ENCODE measurements at regions not wholly inside any gene's neighbourhood (a gene's known extent, or its start where the extent isn't known, plus 50 kb on each side); places are given as distances from the start of the nearest gene placed in this dataset.

GRCh38 chr17:13884347-13884746 lies 185.0 kb upstream of the COX10 start:
- Histone ChIP-seq H3K27ac (ENCODE audit: low read depth, low read length) (no peak overlapping the region), H3K4me2 (ENCODE audit: low read length) (no peak overlapping the region), H4K20me1 (ENCODE audit: insufficient read depth, low read length) (no peaks in the 10 kb centered on the region), H3K79me2 (ENCODE audit: insufficient read depth, low read length) (no peaks in the 10 kb centered on the region), H3K9me3 (ENCODE audit: insufficient read depth, low read depth, low read length) (no peaks in the 10 kb centered on the region), H3K36me3 (ENCODE audit: insufficient read depth, low read length) (no peaks in the 10 kb centered on the region), H3K27me3 (ENCODE audit: insufficient read depth, low read length) (no peaks in the 10 kb centered on the region), H3K9ac (ENCODE audit: low read length) (no peak overlapping the region), H2AFZ (ENCODE audit: low read depth, low read length) (no peak overlapping the region), H3K4me3 (ENCODE audit: insufficient read depth, low read depth, low read length) (no peak overlapping the region), H3K4me1 (ENCODE audit: insufficient read depth, low read length) (no peaks in the 10 kb centered on the region)
- H3K4me1 Mint-ChIP-seq (ENCODE audit: low read depth, unreplicated experiment), result peaks cover 2% of the 10 kb centered on the region
- FAIRE-seq, result no peak
- H3K27me3 Mint-ChIP-seq (ENCODE audit: low read depth, unreplicated experiment), result no peaks in the 10 kb centered on the region
- H3K4me3 Mint-ChIP-seq (ENCODE audit: unreplicated experiment), result no peak overlapping the region
- no peak for DNase-seq (ENCODE audit: low read depth)
- H3K36me3 Mint-ChIP-seq (ENCODE audit: low read depth, unreplicated experiment), result no peaks in the 10 kb centered on the region
- no peak overlapping the region for H3K27ac Mint-ChIP-seq (ENCODE audit: unreplicated experiment)
- peaks cover 4% of the 10 kb centered on the region for H3K9me3 Mint-ChIP-seq (ENCODE audit: unreplicated experiment)
- TF ChIP-seq, protein P1, sequence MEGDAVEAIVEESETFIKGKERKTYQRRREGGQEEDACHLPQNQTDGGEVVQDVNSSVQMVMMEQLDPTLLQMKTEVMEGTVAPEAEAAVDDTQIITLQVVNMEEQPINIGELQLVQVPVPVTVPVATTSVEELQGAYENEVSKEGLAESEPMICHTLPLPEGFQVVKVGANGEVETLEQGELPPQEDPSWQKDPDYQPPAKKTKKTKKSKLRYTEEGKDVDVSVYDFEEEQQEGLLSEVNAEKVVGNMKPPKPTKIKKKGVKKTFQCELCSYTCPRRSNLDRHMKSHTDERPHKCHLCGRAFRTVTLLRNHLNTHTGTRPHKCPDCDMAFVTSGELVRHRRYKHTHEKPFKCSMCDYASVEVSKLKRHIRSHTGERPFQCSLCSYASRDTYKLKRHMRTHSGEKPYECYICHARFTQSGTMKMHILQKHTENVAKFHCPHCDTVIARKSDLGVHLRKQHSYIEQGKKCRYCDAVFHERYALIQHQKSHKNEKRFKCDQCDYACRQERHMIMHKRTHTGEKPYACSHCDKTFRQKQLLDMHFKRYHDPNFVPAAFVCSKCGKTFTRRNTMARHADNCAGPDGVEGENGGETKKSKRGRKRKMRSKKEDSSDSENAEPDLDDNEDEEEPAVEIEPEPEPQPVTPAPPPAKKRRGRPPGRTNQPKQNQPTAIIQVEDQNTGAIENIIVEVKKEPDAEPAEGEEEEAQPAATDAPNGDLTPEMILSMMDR (IDR thresholded peaks at IDR 0.05; ENCODE audit: insufficient read depth, low read depth, low read length), result no peak
- TF ChIP-seq EZH2 (IDR thresholded peaks at IDR 0.05; ENCODE audit: insufficient read depth, low read length), result no peak

- no peaks in the 10 kb centered on the region for H3K36me3 ChIP-seq (ENCODE audit: insufficient read depth, low read length)
- H3K4me1 Mint-ChIP-seq (ENCODE audit: low read depth, unreplicated experiment), result peaks cover 2% of the 10 kb centered on the region
- H3K27ac ChIP-seq (ENCODE audit: low read depth, low read length), result no peak overlapping the region
- no peak overlapping the region for H3K4me3 ChIP-seq (ENCODE audit: insufficient read depth, low read depth, low read length)
- no peak overlapping the region for H2AFZ ChIP-seq (ENCODE audit: low read depth, low read length)
- peaks cover 4% of the 10 kb centered on the region for H3K9me3 Mint-ChIP-seq (ENCODE audit: unreplicated experiment)
- H3K9ac ChIP-seq (ENCODE audit: low read length), result no peak overlapping the region
- H3K27me3 Mint-ChIP-seq (ENCODE audit: low read depth, unreplicated experiment), result no peaks in the 10 kb centered on the region
- TF ChIP-seq, protein P1 (IDR thresholded peaks at IDR 0.05; ENCODE audit: insufficient read depth, low read depth, low read length), result no peak
- TF ChIP-seq EZH2 (IDR thresholded peaks at IDR 0.05; ENCODE audit: insufficient read depth, low read length), result no peak
- DNase-seq (ENCODE audit: low read depth), result no peak
- H3K4me3 Mint-ChIP-seq (ENCODE audit: unreplicated experiment), result no peak overlapping the region
- no peaks in the 10 kb centered on the region for H4K20me1 ChIP-seq (ENCODE audit: insufficient read depth, low read length)
- H3K79me2 ChIP-seq (ENCODE audit: insufficient read depth, low read length), result no peaks in the 10 kb centered on the region
- H3K4me2 ChIP-seq (ENCODE audit: low read length), result no peak overlapping the region
- H3K9me3 ChIP-seq (ENCODE audit: insufficient read depth, low read depth, low read length), result no peaks in the 10 kb centered on the region
- H3K27me3 ChIP-seq (ENCODE audit: insufficient read depth, low read length), result no peaks in the 10 kb centered on the region
- H3K4me1 ChIP-seq (ENCODE audit: insufficient read depth, low read length), result no peaks in the 10 kb centered on the region
- no peaks in the 10 kb centered on the region for H3K36me3 Mint-ChIP-seq (ENCODE audit: low read depth, unreplicated experiment)
- no peak overlapping the region for H3K27ac Mint-ChIP-seq (ENCODE audit: unreplicated experiment)
- no peak for FAIRE-seq
Measured at GRCh38 chr17:13885550-13885949, 183.8 kb upstream of the COX10 start.

GRCh38 chr17:13885953-13886889 lies 183.1 kb upstream of the COX10 start:
- H3K27ac Mint-ChIP-seq (ENCODE audit: unreplicated experiment), result no peak overlapping the region
- Histone ChIP-seq H3K9me3 (ENCODE audit: insufficient read depth, low read depth, low read length) (no peaks in the 10 kb centered on the region), H3K79me2 (ENCODE audit: insufficient read depth, low read length) (no peaks in the 10 kb centered on the region), H3K4me1 (ENCODE audit: insufficient read depth, low read length) (no peaks in the 10 kb centered on the region), H3K4me3 (ENCODE audit: insufficient read depth, low read depth, low read length) (no peak overlapping the region), H3K36me3 (ENCODE audit: insufficient read depth, low read length) (no peaks in the 10 kb centered on the region), H3K9ac (ENCODE audit: low read length) (no peak overlapping the region), H4K20me1 (ENCODE audit: insufficient read depth, low read length) (no peaks in the 10 kb centered on the region), H3K27me3 (ENCODE audit: insufficient read depth, low read length) (no peaks in the 10 kb centered on the region), H3K4me2 (ENCODE audit: low read length) (no peak overlapping the region), H3K27ac (ENCODE audit: low read depth, low read length) (no peak overlapping the region), H2AFZ (ENCODE audit: low read depth, low read length) (no peak overlapping the region)
- peaks cover 4% of the 10 kb centered on the region for H3K9me3 Mint-ChIP-seq (ENCODE audit: unreplicated experiment)
- DNase-seq (ENCODE audit: low read depth) (peak; percentile 20), FAIRE-seq (peak; percentile 47)
- TF ChIP-seq, protein P1 (IDR thresholded peaks at IDR 0.05; ENCODE audit: insufficient read depth, low read depth, low read length), result no peak
- TF ChIP-seq EZH2 (IDR thresholded peaks at IDR 0.05; ENCODE audit: insufficient read depth, low read length), result no peak
- H3K4me1 Mint-ChIP-seq (ENCODE audit: low read depth, unreplicated experiment), result peaks cover 2% of the 10 kb centered on the region
- no peak overlapping the region for H3K4me3 Mint-ChIP-seq (ENCODE audit: unreplicated experiment)
- H3K36me3 Mint-ChIP-seq (ENCODE audit: low read depth, unreplicated experiment), result no peaks in the 10 kb centered on the region
- H3K27me3 Mint-ChIP-seq (ENCODE audit: low read depth, unreplicated experiment), result no peaks in the 10 kb centered on the region
